GM18867 (cell line): ENCODE measurements at regions not wholly inside any gene's neighbourhood (a gene's known extent, or its start where the extent isn't known, plus 50 kb on each side); places are given as distances from the start of the nearest gene placed in this dataset.
"Not testable (repeated sequence)": the region's sequence is repeated elsewhere in the genome, so short reads cannot be mapped to it uniquely, and the experiment has no call there.

Experiments used
- ATAC-seq: cut with Tn5 transposase; IDR thresholded peaks from one replicate; pipeline ENCODE4 v1.9.1; 2021; ENCODE audit warnings: mild to moderate bottlenecking, moderate library complexity; ENCODE audit not compliant: unreplicated experiment

- ATAC-seq: no peak
Measured at GRCh38 chr6:148021699-148022098, 320.9 kb upstream of the SASH1 start.

- ATAC-seq: not testable (repeated sequence)
Measured at GRCh38 chr6:148022279-148022678, 320.4 kb upstream of the SASH1 start.

GRCh38 chr6:148027201-148027600 is 315.4 kb upstream of the SASH1 start:
- no peak for ATAC-seq

DNA sequence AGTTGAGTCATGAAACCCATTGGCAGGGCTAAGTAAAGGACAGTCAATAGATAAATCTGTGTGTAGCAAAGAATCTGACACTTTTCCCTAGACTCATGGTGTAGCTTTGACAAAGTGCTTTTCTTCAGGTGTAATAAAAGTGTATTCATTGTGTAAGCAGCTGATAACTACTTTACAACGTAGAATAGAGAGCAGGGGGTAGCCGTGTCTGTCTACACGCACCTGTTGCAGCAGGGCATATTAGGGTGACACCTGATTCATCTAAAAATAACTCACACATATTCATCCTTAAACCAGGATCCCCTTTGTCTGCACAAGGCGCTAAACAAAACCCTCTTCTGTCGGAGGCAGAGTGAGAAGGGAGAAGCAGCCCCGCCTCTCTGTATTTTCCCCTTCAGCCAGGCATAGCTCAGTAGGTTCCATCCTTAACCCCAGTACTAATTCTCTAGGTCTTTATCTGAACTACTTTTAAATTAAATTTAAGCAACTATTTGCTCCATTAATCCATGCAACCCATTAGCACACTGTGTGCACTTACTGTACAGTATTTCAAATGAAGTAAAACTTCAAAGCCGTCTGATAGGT is 306.7 kb upstream of the SASH1 start:
- no peak for ATAC-seq

DNA sequence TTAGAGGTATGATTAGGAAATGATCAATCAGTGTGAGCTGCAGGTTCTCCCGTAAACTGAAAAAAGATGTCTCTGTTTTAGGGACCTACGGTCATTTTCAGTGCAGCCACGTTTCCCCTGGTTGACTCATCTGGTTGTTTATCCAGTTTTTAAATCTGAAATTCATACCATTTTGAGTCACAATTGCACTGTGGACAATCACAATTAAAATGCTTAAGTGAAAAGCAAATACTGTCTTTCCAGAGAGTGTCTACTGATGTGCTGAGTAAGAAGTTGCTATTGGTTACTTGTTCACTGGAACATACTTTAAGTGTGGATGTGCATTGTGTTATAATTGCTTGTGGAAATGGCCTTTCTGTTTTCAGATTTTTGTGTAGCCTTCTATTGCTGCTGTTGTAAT is 305.1 kb upstream of the SASH1 start:
- ATAC-seq: no peak

- no peak for ATAC-seq
Measured at GRCh38 chr6:148041546-148041945, 301.1 kb upstream of the SASH1 start.

DNA sequence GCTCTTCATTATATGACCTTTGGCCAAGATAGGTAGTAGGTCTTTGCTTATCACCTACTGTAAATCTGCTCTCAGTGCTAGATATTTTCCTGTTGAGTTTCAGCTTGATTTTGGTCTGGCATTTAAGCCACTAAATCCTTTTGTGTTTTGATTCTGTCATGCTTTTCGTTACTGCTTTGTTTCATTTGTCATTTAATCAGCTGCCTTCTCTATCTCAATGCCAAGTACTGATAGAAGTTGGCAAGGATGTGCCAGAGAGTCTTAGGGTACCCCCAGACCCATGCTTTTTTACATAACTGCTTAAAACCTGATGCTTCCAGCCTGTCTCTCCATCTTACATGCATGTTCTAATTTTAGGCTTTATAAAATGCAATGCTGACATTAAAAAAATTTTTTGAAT is 300.1 kb upstream of the SASH1 start:
- ATAC-seq: no peak

DNA sequence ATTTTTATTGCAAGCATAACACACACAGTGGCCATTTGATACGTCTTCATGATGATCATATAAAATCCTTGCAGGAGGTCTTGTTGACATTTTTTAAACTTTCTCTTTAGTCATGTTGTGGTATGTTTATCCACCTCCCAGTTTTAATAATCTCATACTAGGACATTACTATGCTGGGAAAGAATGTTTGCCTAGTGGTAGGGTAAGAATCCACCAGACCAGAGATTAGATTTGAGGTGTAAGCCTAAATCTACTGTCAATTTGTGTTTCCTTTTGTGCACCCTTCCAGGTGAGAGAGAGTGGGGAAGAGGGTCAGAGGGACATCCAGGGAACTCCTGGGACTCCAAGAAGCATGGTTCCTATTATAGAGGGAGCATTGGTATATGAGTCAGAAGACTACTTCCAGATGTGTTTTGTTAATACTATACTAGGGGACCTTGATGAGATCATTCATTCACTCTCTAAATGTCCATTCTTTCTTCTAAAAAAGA is 298.3 kb upstream of the SASH1 start:
- ATAC-seq: no peak

GRCh38 chr6:148044921-148045320 is 297.7 kb upstream of the SASH1 start:
- no peak for ATAC-seq

DNA sequence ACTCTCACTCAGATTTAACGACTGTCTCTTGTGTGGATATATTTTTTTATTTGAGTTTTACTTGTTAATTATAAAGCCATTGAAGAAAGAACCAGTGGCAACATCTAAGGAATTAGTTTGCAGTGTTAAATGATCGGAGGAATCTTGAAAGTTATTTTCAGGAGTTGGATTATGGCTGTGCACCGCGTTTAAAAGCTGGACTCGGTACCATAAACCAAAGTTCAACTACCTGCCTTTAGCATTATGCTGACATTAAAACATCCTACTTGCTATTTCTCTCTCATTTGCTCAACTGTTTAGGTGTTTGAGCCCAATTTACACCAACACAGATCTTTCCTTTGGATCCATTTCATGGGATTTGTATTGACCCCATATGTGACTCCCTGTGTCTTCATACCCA is 289.4 kb upstream of the SASH1 start:
- ATAC-seq: no peak

GRCh38 chr6:148053796-148054195 is 288.8 kb upstream of the SASH1 start:
- no peak for ATAC-seq

- no peak for ATAC-seq
Measured at GRCh38 chr6:148054219-148054618, 288.4 kb upstream of the SASH1 start.

DNA sequence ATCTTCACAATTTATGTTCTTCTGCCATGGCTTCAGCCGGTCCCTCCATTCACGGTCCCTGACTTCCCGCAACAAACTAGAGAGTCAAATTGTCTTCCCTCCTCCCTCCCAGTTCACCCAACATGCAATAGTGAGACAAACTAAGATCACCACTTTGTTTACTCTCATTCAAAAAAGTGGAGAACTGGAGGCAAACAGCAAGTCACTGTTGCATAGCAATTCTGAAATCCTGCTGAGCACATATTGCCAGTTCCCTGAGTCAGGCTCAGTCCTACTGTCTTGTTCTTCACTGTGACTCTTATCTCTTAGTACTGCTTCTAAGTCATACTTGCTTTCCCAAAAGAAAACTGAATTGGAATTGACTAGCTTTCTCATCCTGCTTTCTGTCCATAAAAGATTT is 287.2 kb upstream of the SASH1 start:
- ATAC-seq: no peak

- no peak for ATAC-seq
Measured at GRCh38 chr6:148059869-148060268, 282.8 kb upstream of the SASH1 start.

DNA sequence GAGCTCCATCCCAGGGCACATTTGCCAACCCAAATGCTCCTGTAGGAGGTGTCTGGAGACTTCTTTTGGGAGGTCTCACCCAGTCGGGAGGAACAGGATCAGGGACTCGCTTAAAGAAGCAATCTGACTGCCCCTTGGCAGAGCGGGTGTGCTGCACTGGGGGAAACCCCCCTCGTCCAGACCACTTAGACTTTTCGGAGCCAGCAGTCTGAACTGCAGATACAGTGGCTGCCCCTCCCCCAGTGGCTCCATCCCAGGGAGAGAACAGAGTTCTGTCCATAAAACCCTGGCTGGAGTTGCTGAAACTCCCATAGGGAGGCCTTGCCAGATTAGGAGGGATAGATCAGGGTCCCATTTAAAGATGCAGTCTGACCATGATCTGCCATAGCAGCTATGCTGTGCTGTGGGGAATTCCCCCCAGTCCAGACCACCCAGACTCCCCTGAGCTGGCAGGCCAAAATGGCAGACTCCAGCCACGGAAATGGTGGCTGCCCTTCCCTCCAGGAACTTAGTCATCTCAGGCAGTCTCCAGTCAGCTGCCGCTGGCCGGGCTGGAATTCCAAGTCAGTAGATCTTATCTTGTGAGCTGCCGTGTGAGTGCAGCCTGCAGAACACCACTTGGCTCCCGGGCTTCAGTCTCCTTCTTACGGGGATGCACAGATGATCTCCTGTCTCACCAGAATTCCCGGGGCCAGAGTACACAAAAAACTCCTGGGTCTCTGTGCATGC is 278.1 kb upstream of the SASH1 start:
- ATAC-seq: no peak

- no peak for ATAC-seq
Measured at GRCh38 chr6:148068437-148069061, 274.1 kb upstream of the SASH1 start.

GRCh38 chr6:148069256-148069655 is 273.4 kb upstream of the SASH1 start:
- no peak for ATAC-seq

DNA sequence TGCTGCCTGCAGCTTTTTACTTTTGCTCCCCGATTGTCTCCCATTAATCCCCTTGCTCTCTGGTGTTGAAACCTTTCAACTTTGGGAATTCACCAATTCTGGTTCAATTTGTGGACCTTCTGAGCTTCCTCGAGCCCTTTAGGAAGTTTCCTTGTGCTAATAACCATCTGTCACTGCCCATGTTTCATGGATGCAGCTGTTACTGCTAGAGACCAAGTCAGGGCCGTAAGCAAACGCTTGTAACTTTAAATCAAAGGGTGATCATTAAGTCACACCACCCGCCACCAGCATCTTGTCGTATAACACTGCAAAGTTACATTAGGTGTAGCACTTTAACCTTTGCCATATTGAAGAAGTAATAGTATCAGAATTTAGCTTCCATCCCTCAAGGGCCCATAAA is 268.3 kb upstream of the SASH1 start:
- no peak for ATAC-seq

DNA sequence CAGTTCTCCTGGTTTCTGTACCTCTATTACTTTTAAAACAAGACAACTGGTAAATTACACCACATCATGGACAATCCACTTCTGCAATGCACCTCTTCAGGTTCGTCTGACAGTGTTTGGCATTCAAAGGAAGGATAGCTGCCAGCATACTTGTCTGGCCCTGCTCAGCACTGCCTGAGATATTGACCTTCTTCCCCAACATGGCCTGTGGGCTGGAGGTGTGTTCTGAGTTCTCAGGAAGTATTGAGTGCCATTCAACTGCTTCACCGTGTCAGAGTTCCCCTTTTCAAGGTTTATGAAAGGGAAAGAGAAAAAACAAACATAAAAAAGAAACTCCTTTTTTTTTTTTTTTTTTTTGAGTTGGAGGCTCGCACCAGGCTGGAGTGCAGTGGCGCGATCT is 267.9 kb upstream of the SASH1 start:
- peak; percentile 93 for ATAC-seq

- ATAC-seq: no peak
Measured at GRCh38 chr6:148075352-148075751, 267.3 kb upstream of the SASH1 start.

DNA sequence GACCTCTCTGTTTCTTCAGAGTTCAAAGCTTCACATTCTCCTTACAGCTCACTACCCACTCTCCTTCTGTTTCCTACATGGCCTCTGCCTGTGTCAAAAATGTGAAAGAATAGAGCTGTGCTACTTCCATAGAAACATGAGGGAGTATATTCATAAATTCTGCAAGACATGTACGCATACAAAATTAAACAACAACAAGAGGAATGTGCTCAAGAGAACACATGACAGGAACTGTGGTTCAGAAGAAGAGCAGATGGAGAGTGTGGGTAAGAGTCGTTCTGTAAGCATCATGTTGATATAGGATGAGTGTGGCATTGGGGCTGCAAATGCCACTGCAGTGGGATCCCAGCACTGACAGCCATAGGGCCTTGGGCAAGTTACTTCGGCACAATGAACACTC is 266.6 kb upstream of the SASH1 start:
- no peak for ATAC-seq

- ATAC-seq: no peak
Measured at GRCh38 chr6:148080315-148080714, 262.3 kb upstream of the SASH1 start.
